Endothelial cell (in vitro differentiated cells): ENCODE measurements at regions not wholly inside any gene's neighbourhood (a gene's known extent, or its start where the extent isn't known, plus 50 kb on each side); places are given as distances from the start of the nearest gene placed in this dataset.
"Not testable (repeated sequence)": the region's sequence is repeated elsewhere in the genome, so short reads cannot be mapped to it uniquely, and the experiment has no call there.

Experiments used
- DNase-seq: peaks from one replicate; pipeline ENCODE4 v3.0.0; 2021; ENCODE audit warnings: low spot score
- H3K27ac Mint-ChIP-seq: one replicate; pipeline ENCODE4 v1.8.0; 2021; ENCODE audit warnings: mixed read lengths, inconsistent platforms; ENCODE audit not compliant: unreplicated experiment
- H3K27me3 Mint-ChIP-seq: one replicate; pipeline ENCODE4 v1.8.0; 2021; ENCODE audit warnings: mild to moderate bottlenecking, moderate library complexity, mixed read lengths, inconsistent platforms; ENCODE audit not compliant: unreplicated experiment
- H3K36me3 Mint-ChIP-seq: one replicate; pipeline ENCODE4 v1.8.0; 2021; ENCODE audit warnings: mild to moderate bottlenecking, low read depth, mixed read lengths, inconsistent platforms; ENCODE audit not compliant: unreplicated experiment
- H3K4me1 Mint-ChIP-seq: one replicate; pipeline ENCODE4 v1.8.0; 2021; ENCODE audit warnings: mild to moderate bottlenecking, mixed read lengths, inconsistent platforms; ENCODE audit not compliant: unreplicated experiment
- H3K4me3 Mint-ChIP-seq: one replicate; pipeline ENCODE4 v1.8.0; 2021; ENCODE audit warnings: mild to moderate bottlenecking, mixed read lengths, inconsistent platforms; ENCODE audit not compliant: unreplicated experiment
- H3K9me3 Mint-ChIP-seq: one replicate; pipeline ENCODE4 v1.8.0; 2021; ENCODE audit warnings: mixed read lengths, inconsistent platforms; ENCODE audit not compliant: unreplicated experiment
- TF ChIP-seq, protein P1 (sequence below): fragments of 200-600 bp; sonication (generic); IDR thresholded peaks from one replicate; pipeline ENCODE4 v1.5.0; 2021; ENCODE audit warnings: antibody characterized with exemption; ENCODE audit not compliant: unreplicated experiment

- no peaks in the 10 kb centered on the region for H3K36me3 Mint-ChIP-seq
- H3K27ac Mint-ChIP-seq = no peak overlapping the region
- H3K9me3 Mint-ChIP-seq = peaks cover under 1% of the 10 kb centered on the region
- no peak overlapping the region for H3K4me3 Mint-ChIP-seq
- H3K4me1 Mint-ChIP-seq = no peaks in the 10 kb centered on the region
- H3K27me3 Mint-ChIP-seq = peaks cover 3% of the 10 kb centered on the region
- DNase-seq = no peak
- TF ChIP-seq, protein P1, sequence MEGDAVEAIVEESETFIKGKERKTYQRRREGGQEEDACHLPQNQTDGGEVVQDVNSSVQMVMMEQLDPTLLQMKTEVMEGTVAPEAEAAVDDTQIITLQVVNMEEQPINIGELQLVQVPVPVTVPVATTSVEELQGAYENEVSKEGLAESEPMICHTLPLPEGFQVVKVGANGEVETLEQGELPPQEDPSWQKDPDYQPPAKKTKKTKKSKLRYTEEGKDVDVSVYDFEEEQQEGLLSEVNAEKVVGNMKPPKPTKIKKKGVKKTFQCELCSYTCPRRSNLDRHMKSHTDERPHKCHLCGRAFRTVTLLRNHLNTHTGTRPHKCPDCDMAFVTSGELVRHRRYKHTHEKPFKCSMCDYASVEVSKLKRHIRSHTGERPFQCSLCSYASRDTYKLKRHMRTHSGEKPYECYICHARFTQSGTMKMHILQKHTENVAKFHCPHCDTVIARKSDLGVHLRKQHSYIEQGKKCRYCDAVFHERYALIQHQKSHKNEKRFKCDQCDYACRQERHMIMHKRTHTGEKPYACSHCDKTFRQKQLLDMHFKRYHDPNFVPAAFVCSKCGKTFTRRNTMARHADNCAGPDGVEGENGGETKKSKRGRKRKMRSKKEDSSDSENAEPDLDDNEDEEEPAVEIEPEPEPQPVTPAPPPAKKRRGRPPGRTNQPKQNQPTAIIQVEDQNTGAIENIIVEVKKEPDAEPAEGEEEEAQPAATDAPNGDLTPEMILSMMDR = no peak
Measured at GRCh38 chr11:57937431-57937830, 86.2 kb upstream of the OR9Q1 start.

DNA sequence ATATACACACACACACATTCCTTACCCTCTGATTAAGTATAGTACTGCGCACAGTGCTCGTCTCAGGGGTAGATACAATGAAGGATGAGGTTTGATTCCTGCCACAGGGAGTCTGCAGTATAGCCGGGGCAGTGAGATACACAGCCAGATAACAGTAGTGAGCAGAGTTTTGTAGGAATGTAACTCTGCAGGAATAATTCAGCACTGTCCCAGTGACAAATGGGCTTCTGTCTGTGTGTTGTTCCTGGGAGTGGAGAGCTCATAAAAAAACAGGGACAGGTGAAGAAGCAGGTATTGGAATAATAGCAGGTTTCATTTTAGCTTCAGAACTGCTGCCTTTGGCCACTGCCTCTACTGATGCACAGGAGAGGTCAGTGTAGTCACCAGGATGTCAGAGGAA is 85.3 kb upstream of the OR9Q1 start:
- Mint-ChIP-seq H3K9me3 (peaks cover 3% of the 10 kb centered on the region), H3K36me3 (no peaks in the 10 kb centered on the region), H3K27me3 (no peaks in the 10 kb centered on the region), H3K4me1 (no peaks in the 10 kb centered on the region), H3K4me3 (no peak overlapping the region), H3K27ac (no peak overlapping the region)
- TF ChIP-seq, protein P1 = no peak
- DNase-seq = no peak

DNA sequence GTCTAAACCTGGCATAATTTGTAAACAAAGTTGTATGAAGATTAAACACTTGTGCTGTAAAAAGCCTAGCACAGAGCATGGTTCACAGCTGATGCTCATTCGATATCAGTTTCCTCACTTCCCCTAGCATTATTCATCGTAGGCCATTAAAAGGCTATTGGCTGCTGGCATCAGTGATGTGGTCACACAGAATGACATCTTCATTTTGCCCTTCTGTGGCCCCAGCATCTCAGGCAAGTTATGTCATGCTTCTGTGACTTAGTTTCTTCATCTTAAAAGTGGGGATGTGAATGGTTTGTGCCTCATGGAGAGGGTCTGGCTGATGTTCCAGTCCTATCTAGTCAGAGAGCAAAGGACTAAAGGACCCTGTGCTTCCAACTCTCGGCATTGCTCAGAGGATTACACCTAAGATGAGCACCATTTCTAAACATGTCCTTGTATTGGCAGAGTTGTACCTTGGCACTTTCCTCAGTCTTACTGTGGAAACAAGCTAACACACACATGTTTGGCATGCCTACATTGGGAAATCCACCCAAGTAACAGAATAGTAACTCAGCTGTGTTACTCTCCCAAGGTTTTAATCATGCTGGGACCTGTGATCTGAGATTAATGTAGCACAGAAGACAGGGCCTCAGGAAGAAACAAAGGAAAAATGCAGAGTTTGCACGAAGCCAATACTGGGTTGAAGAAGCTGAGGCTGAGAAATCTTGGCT is 83.5 kb upstream of the OR9Q1 start:
- TF ChIP-seq, protein P1 = no peak
- no peak for DNase-seq

GRCh38 chr11:57941875-57942274 is 81.8 kb upstream of the OR9Q1 start:
- Mint-ChIP-seq H3K36me3 (peaks cover 9% of the 10 kb centered on the region), H3K9me3 (peaks cover 3% of the 10 kb centered on the region)

More for the DNA sequence above, 83.5 kb upstream of the OR9Q1 start:
- Mint-ChIP-seq H3K36me3 (peaks cover 5% of the 10 kb centered on the region), H3K27me3 (no peaks in the 10 kb centered on the region), H3K9me3 (peaks cover 3% of the 10 kb centered on the region), H3K27ac (no peak overlapping the region), H3K4me3 (no peak overlapping the region), H3K4me1 (no peaks in the 10 kb centered on the region)

GRCh38 chr11:57942808-57943207 is 80.9 kb upstream of the OR9Q1 start:
- Mint-ChIP-seq H3K27me3 (peaks cover 2% of the 10 kb centered on the region), H3K36me3 (peaks cover 9% of the 10 kb centered on the region), H3K9me3 (peaks cover 3% of the 10 kb centered on the region), H3K27ac (no peak overlapping the region), H3K4me3 (no peak overlapping the region), H3K4me1 (no peaks in the 10 kb centered on the region)
- no peak for DNase-seq
- TF ChIP-seq, protein P1 = no peak

More at GRCh38 chr11:57941875-57942274, 81.8 kb upstream of the OR9Q1 start:
- peaks cover 2% of the 10 kb centered on the region for H3K27me3 Mint-ChIP-seq
- TF ChIP-seq, protein P1 = no peak
- no peak for DNase-seq
- H3K27ac Mint-ChIP-seq = no peak overlapping the region
- no peak overlapping the region for H3K4me3 Mint-ChIP-seq
- H3K4me1 Mint-ChIP-seq = no peaks in the 10 kb centered on the region

- H3K27ac Mint-ChIP-seq, H3K9me3 Mint-ChIP-seq, DNase-seq, H3K27me3 Mint-ChIP-seq, H3K36me3 Mint-ChIP-seq, H3K4me1 Mint-ChIP-seq, H3K4me3 Mint-ChIP-seq: not testable (repeated sequence)
Measured at GRCh38 chr11:57943766-57944165, 79.9 kb upstream of the OR9Q1 start.
